Omental fat pad (tissue), 3 donors: ENCODE measurements at regions not wholly inside any gene's neighbourhood (a gene's known extent, or its start where the extent isn't known, plus 50 kb on each side); places are given as distances from the start of the nearest gene placed in this dataset.

Source experiments
- ATAC-seq: fragments of 150-250 bp; one replicate; pipeline ENCODE4 v1.9.1; 2016; ENCODE audit warnings: mild to moderate bottlenecking, moderate library complexity; ENCODE audit not compliant: low FRiP score
- DNase-seq: peaks from one replicate; pipeline ENCODE4 v3.0.0-alpha.2; 2019; ENCODE audit warnings: low spot score
- TF ChIP-seq, protein P1 (sequence below), 3 donors: fragments of 450-650 bp; IDR thresholded peaks; one replicate each; pipeline ENCODE4 v1.5.1; 2016 to 2017; ENCODE audit warnings: antibody characterized with exemption in 3 of 3, mild to moderate bottlenecking in 3 of 3, moderate library complexity in 2 of 3

DNA sequence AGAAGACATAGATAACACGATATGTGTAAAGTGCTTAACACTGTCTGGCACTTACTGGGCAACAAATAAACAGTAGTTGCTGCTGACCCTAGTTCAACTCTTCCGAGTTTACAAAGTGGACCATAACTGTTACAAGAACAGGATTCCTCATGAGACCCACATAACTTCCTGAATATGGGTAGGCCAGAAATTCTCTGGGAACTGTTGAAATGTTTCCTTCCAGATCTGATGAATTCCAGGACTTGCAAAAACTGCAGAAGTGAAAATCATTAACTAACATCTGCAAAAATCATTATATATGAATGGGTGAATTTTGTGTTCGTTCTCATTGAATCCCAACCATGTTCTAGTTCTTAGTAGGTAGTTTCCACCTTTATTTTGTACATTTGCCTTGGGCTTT, 181.7 kb upstream of the MME start:
- TF ChIP-seq, protein P1, sequence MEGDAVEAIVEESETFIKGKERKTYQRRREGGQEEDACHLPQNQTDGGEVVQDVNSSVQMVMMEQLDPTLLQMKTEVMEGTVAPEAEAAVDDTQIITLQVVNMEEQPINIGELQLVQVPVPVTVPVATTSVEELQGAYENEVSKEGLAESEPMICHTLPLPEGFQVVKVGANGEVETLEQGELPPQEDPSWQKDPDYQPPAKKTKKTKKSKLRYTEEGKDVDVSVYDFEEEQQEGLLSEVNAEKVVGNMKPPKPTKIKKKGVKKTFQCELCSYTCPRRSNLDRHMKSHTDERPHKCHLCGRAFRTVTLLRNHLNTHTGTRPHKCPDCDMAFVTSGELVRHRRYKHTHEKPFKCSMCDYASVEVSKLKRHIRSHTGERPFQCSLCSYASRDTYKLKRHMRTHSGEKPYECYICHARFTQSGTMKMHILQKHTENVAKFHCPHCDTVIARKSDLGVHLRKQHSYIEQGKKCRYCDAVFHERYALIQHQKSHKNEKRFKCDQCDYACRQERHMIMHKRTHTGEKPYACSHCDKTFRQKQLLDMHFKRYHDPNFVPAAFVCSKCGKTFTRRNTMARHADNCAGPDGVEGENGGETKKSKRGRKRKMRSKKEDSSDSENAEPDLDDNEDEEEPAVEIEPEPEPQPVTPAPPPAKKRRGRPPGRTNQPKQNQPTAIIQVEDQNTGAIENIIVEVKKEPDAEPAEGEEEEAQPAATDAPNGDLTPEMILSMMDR (IDR thresholded peaks at IDR 0.05) = no peak
- no peak for ATAC-seq
- DNase-seq = no peak

DNA sequence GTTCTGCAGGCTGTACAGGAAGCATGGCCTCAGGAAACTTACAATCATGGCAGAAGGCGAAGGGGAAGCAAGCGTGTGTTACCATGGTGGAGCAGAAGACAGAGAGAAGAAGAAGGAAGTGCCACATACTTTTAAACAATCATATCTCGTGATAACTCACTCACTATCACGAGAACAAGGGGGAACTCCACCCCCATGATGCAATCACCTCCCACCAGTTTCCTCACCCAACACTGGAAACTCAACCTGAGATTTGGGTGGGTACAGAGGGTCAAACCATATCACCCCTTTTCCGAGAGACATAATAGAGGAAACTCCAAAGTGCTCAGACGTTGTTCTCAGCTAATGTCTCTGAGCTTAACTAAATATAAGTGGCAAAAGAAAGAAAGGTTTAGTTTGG, 186.3 kb upstream of the MME start:
- DNase-seq (no peak), ATAC-seq (no peak)
- TF ChIP-seq, protein P1 (IDR thresholded peaks at IDR 0.05) = no peak

DNA sequence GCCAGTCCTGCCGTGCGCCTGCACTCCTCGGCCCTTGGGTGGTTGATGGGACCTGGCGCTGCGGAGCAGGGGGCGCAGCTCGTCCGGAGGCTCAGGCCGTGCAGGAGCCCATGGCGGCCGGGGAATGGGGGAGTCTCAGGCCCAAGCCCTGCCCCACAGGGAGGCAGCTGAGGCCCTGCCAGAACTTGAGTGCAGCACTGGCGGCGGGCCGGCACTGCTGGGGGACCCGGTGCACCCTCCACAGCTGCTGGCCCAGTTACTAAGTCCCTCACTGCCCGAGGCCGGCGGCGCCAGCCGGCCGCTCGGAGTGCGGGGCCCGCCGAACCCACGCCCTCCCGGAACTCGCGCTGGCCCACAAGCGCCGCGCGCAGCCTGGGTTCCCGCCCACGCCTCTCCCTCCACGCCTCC, 190.9 kb upstream of the MME start:
- TF ChIP-seq, protein P1 (IDR thresholded peaks at IDR 0.05) = no peak
- DNase-seq (no peak), ATAC-seq (no peak)

DNA sequence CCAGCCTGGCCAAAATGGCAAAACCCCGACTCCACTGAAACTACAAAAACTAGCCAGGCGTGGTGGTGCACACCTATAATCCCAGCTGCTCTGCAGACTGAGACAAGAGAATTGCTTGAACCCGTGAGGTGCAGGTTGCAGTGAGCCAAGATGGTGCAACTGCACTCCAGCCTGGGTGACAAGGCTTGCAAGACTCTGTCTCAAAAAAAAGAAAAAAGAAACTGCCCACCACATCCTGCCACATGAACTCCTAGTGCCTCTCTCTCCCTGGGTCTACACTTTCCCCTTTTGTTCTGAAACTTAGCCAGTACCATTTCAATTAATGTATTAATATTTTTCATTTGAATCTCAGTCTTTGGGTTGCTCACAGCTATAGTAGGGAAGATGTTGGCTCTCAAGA, 192.2 kb upstream of the MME start:
- ATAC-seq (no peak), DNase-seq (no peak)
- TF ChIP-seq, protein P1 (IDR thresholded peaks at IDR 0.05) = no peak

DNA sequence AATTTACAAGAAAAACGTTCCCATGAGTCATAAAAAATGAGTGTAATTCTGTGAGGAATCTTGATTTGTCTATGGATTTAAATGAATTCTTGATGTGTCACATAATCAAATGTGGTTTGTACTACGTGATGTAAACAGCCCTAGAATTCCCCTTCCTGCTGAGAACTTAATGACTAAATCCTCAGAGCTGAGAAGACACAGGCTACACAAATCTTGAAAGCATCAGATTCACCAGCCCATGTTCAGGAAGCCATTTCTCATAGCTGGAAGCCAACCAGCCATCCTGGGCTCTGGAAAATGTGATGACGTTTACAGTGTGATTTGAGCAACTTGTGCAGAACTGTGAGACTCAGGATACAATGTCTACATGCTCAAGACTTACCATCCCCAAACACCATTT, 193.7 kb upstream of the MME start:
- TF ChIP-seq, protein P1 (IDR thresholded peaks at IDR 0.05) = no peak
- DNase-seq (no peak), ATAC-seq (peak; percentile 91)

DNA sequence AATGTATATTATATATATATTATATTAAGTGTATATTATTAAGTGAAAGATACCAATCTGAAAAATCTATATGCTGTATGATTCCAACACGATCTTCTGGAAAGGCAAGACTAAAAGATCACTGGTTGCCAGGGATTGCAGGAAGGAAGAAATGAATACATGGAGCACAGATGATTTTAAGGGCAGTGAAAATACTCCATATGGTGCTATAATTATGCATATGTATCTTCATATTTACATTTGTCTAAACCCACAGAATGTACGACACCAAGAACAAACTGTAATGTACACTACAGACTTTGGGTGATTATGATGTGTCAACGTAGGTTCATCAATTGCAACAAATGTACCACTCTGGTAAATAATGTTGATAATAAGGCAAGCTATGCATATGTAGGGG, 194.7 kb upstream of the MME start:
- ATAC-seq = no peak
- TF ChIP-seq, protein P1 (IDR thresholded peaks at IDR 0.05) = no peak
- no peak for DNase-seq

DNA sequence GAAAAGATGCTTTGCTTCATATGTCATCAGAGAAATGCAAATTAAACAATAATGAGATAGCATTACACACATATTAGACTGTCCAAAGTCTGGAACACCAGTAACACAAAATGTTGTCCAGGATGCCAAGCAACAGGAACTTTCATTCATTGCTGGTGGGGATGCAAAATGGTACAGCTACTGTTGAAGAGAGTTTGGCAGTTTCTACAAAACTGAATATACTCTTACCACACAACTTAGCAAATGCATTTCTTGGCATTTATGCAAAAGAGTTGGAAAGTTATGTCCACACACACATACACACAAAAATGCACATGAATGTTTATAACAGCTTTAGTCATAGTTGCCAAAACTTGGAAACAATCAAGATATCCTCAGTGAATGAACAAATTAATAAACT, 195.2 kb upstream of the MME start:
- ATAC-seq (no peak), DNase-seq (no peak)
- TF ChIP-seq, protein P1 (IDR thresholded peaks at IDR 0.05) = no peak
